Aorta (tissue), 5 donors: ENCODE measurements at regions not wholly inside any gene's neighbourhood (a gene's known extent, or its start where the extent isn't known, plus 50 kb on each side); places are given as distances from the start of the nearest gene placed in this dataset.
"Not testable (repeated sequence)": the region's sequence is repeated elsewhere in the genome, so short reads cannot be mapped to it uniquely, and the experiment has no call there.

ENCODE experiments used
- ATAC-seq: fragments of 200-7000 bp; cut with Tn5 transposase; one replicate; pipeline ENCODE4 v1.9.1; 2022; ENCODE audit warnings: moderate library complexity; ENCODE audit not compliant: low FRiP score
- DNase-seq, 2 donors: peaks; one replicate each; pipeline ENCODE4 v3.0.0-alpha.2; 2020
- H3K27ac ChIP-seq, 2 donors: one replicate each; pipeline ENCODE4 v1.5.1; 2013; ENCODE audit warnings: low read length in 2 of 2, mild to moderate bottlenecking in 2 of 2, moderate library complexity in 2 of 2, control low read depth in 1 of 2, inconsistent platforms in 1 of 2, low read depth in 1 of 2
- H3K27me3 ChIP-seq, 2 donors: one replicate each; pipeline ENCODE4 v1.6.1; 2013; ENCODE audit warnings: control low read depth in 1 of 2, low read length in 1 of 2, mild to moderate bottlenecking in 1 of 2, moderate library complexity in 1 of 2; ENCODE audit not compliant: insufficient read depth in 2 of 2, control insufficient read depth in 1 of 2
- H3K36me3 ChIP-seq, 2 donors: one replicate each; pipeline ENCODE4 v1.6.1; 2013; ENCODE audit warnings: control low read depth in 1 of 2, low read length in 1 of 2, mild to moderate bottlenecking in 1 of 2; ENCODE audit not compliant: insufficient read depth in 2 of 2, control insufficient read depth in 1 of 2
- H3K4me1 ChIP-seq, 2 donors: one replicate each; pipeline ENCODE4 v1.6.1; 2013; ENCODE audit warnings: low read length in 2 of 2, control low read depth in 1 of 2, mild to moderate bottlenecking in 1 of 2, moderate library complexity in 1 of 2; ENCODE audit not compliant: insufficient read depth in 2 of 2, control insufficient read depth in 1 of 2
- H3K4me3 ChIP-seq, 2 donors: one replicate each; pipeline ENCODE4 v1.5.1; 2013; ENCODE audit warnings: low read length in 2 of 2, control low read depth in 1 of 2, mild to moderate bottlenecking in 1 of 2
- H3K9me3 ChIP-seq: one replicate; pipeline ENCODE4 v1.6.1; 2013; ENCODE audit warnings: mild to moderate bottlenecking, low read length; ENCODE audit not compliant: control insufficient read depth
- WGBS, 2 donors: extraction: QIAGEN DNeasy Blood & Tissue Kit; methylation state at CpG; one replicate each; pipeline ENCODE4 v1.1.7; 2013; 5-methylcytosine and 5-hydroxymethylcytosine counted together
- intact Hi-C, 2 donors: fragments of 100-400 bp; cut with DNase I; formaldehyde crosslinking; loops; one replicate each; pipeline versions ENCODE4 v1.14.2 to v1.15.0; 2022
- donor health status: healthy with polysubstance abuse.
- donor health status: Bipolar disorder and iron deficiency.
- donor health status: DM: no; HTN: no; CAD: no.
- donor health status: DM: no; HTN: no; CAD: no.
- donor health status: DM: yes; HTN: yes; CAD: no.

GRCh38 chrX:36867143-36867542 lies 141.0 kb upstream of the FAM47C start:
- no peak overlapping the region for H3K4me3 ChIP-seq
- H3K27ac ChIP-seq, result no peak overlapping the region
- no peaks in the 10 kb centered on the region for H3K36me3 ChIP-seq
- no peaks in the 10 kb centered on the region for H3K27me3 ChIP-seq
- no peaks in the 10 kb centered on the region for H3K4me1 ChIP-seq
- WGBS, 2 donors, result 8 to 13% methylated on average over 3 of the region's 3 CpGs
- DNase-seq, result no peak
- ATAC-seq, result no peak
- no peaks in the 10 kb centered on the region for H3K9me3 ChIP-seq
- intact Hi-C loops, result loop anchor here in 1 of 2 donors (5.0 kb wide), 1 partner anchor 975 kb away; no protein-coding TSS in a partner anchor

GRCh38 chrX:36868592-36868991 lies 139.6 kb upstream of the FAM47C start:
- intact Hi-C loops, result loop anchor here in 1 of 2 donors (5.0 kb wide), 1 partner anchor 976 kb away; no protein-coding TSS in a partner anchor
- ATAC-seq (no peak), DNase-seq (no peak)
- Histone ChIP-seq H3K4me1 (no peaks in the 10 kb centered on the region), H3K36me3 (no peaks in the 10 kb centered on the region), H3K4me3 (no peak overlapping the region), H3K9me3 (no peaks in the 10 kb centered on the region), H3K27me3 (no peaks in the 10 kb centered on the region), H3K27ac (no peak overlapping the region)
- 65 to 68% methylated on average over 3 of the region's 3 CpGs for WGBS, 2 donors

DNA sequence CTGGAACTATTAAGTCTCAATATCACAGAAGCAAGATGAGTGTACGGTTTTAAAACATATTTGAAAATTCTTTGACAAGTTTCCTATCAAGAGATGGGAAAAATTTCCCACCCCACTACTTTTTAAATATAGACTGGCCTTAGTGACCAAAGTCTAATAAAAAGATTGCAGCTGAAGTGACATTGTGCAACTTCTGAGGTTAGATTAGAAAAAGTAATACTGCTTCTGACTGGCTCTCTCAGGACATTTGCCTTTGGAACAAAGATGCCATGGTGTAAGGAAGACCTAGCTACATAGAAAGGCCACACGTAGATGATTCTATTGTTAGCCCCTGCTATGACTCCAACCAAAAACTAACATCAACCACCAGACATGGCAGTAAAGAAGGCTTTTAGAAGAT lies 138.7 kb upstream of the FAM47C start:
- no peak for ATAC-seq
- no peak overlapping the region for H3K4me3 ChIP-seq
- intact Hi-C loops, result loop anchor here in 1 of 2 donors (5.0 kb wide), 1 partner anchor 977 kb away; no protein-coding TSS in a partner anchor
- no peaks in the 10 kb centered on the region for H3K27me3 ChIP-seq
- H3K4me1 ChIP-seq, result no peaks in the 10 kb centered on the region
- WGBS, 2 donors, result 52 to 67% methylated on average over 2 of the region's 2 CpGs
- no peaks in the 10 kb centered on the region for H3K9me3 ChIP-seq
- H3K36me3 ChIP-seq, result no peaks in the 10 kb centered on the region
- H3K27ac ChIP-seq, result no peak overlapping the region
- DNase-seq, result no peak

- Histone ChIP-seq H3K4me1 (no peaks in the 10 kb centered on the region), H3K27ac (no peak overlapping the region), H3K9me3 (no peaks in the 10 kb centered on the region), H3K4me3 (no peak overlapping the region), H3K27me3 (no peaks in the 10 kb centered on the region), H3K36me3 (no peaks in the 10 kb centered on the region)
- 76 to 82% methylated on average over 3 of the region's 3 CpGs for WGBS, 2 donors
- DNase-seq (no peak), ATAC-seq (no peak)
- intact Hi-C loops, result no loop called here
Observed at GRCh38 chrX:36897690-36898089, 110.5 kb upstream of the FAM47C start.

DNA sequence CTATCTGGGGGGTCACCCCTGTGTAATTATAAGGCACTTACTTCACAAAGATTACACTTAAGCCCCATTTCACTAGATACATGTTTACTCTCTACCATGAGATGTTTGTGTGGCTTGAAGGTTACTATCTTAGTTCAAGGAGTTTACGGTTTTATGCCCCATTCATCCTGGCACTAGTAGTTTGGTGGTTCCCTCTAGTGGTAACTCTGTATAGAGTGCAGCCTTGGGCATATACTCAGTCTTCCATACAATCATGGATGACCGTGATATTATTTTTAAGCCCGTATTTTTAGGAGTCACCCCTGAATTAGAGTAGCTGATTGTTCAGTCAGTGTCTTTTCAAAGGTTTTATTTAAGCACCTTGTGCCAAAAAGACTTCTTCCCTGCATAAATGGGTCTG lies 109.9 kb upstream of the FAM47C start:
- intact Hi-C loops, result no loop called here
- Histone ChIP-seq H3K36me3 (no peaks in the 10 kb centered on the region), H3K4me3 (no peak overlapping the region), H3K27me3 (no peaks in the 10 kb centered on the region), H3K27ac (no peak overlapping the region), H3K9me3 (no peaks in the 10 kb centered on the region), H3K4me1 (no peaks in the 10 kb centered on the region)
- WGBS, 2 donors, result 38 to 43% methylated on average over 3 of the region's 3 CpGs
- no peak for DNase-seq
- no peak for ATAC-seq

GRCh38 chrX:36904561-36904960 lies 103.6 kb upstream of the FAM47C start:
- H3K27me3 ChIP-seq, intact Hi-C loops, H3K36me3 ChIP-seq, ATAC-seq, H3K4me3 ChIP-seq, H3K27ac ChIP-seq, H3K9me3 ChIP-seq, H3K4me1 ChIP-seq, DNase-seq: not testable (repeated sequence)
- WGBS, 2 donors, result 89 to 95% methylated on average over 3 of the region's 3 CpGs

DNA sequence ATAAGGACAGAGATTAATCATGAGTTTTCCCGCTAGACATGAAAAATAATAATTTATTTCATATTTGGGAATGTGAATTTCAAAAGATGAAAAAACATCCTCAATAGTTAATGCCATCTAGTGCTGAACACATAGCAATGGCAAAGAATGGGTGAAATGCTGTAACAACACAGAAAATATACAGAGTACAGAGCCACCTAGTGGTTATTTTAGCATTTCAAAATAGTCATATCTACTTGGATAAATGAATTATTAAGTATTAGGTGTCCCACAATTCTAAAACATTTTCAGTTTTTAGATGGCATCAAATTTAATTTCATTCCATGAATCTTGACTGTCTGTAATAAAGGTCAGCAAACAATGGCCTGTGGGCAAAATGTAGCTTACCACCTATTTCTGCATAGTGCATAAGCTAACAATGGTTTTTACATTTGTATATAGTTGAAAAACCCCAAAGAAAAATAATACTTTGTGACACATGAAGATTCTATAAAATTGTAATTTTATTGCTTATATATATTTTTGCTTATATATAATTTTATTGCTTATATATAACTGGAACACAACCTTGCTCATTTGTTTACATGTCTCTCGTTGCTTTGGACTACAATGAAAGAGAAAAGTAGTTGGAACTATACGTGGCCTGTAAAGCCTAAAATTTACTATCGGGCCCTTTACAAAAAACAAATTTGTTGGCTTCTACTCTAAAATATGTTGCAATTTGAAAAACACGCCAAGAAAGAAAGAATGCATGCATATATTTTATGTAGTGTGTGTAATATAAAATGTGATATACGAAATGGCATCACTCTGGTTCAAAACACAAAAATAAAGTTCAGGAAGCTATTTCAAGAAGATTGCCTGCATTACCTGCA lies 99.1 kb upstream of the FAM47C start:
- DNase-seq (no peak), ATAC-seq (no peak)
- 58 to 68% methylated on average over 6 of the region's 6 CpGs for WGBS, 2 donors
- no peak overlapping the region for H3K27ac ChIP-seq
- H3K4me3 ChIP-seq, result no peak overlapping the region
- H3K27me3 ChIP-seq, result no peaks in the 10 kb centered on the region
- intact Hi-C loops, result no loop called here
- no peaks in the 10 kb centered on the region for H3K9me3 ChIP-seq
- no peaks in the 10 kb centered on the region for H3K4me1 ChIP-seq
- no peaks in the 10 kb centered on the region for H3K36me3 ChIP-seq

DNA sequence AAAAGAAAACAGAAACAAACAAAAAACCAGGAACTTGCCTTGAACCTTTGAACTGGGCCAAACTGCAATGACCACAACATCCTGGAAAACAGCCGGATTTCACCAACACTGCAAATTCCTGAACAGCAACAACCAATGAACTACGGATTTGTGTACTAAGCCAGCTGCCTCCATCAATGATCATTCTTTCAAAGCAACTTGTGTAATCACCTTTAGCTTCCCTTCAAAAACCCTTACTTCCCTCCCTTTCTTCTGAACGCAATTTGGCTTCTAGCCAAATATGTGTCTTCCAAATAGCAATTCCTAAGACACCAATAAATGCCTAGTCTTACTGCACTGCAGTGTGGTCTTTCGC lies 98.5 kb upstream of the FAM47C start:
- DNase-seq (no peak), ATAC-seq (no peak)
- Histone ChIP-seq H3K4me3 (no peak overlapping the region), H3K27me3 (no peaks in the 10 kb centered on the region), H3K4me1 (no peaks in the 10 kb centered on the region), H3K9me3 (no peaks in the 10 kb centered on the region), H3K36me3 (no peaks in the 10 kb centered on the region), H3K27ac (no peak overlapping the region)
- 40 to 43% methylated on average over 4 of the region's 4 CpGs for WGBS, 2 donors
- intact Hi-C loops, result no loop called here

DNA sequence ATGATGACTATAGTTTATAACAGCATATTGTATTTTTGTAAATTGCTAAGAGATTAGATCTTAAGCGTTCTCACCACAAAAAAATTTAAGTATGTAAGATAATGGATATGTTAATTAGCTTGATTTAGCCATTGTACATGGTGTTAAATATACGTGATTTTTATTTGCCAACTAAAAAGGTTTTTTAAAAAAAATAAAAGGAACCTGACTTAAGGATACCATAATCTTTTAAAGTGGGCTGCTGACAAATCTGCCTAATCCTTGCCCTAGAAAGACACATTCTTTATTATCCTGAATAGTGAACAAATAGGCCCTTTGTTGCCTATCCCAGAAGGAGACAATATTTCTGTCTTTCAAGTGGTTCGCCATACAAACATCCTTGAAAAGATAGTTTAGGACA lies 94.6 kb upstream of the FAM47C start:
- H3K27ac ChIP-seq, result no peak overlapping the region
- H3K4me3 ChIP-seq, result no peak overlapping the region
- WGBS, 2 donors, result 68 to 79% methylated on average over 3 of the region's 3 CpGs
- intact Hi-C loops, result no loop called here
- no peaks in the 10 kb centered on the region for H3K9me3 ChIP-seq
- DNase-seq (no peak), ATAC-seq (no peak)
- H3K27me3 ChIP-seq, result no peaks in the 10 kb centered on the region
- H3K4me1 ChIP-seq, result no peaks in the 10 kb centered on the region
- no peaks in the 10 kb centered on the region for H3K36me3 ChIP-seq
